ENCODE measurements at regions not wholly inside any gene's neighbourhood (a gene's known extent, or its start where the extent isn't known, plus 50 kb on each side); places are given as distances from the start of the nearest gene placed in this dataset.

GRCh38 chr7:18344536-18344935, 151.0 kb upstream of the HDAC9 start:
- no peak for TF ChIP-seq POLR2A (IDR thresholded peaks at IDR 0.05; ENCODE audit: low read depth, low read length)
- TF ChIP-seq SPI1 (IDR thresholded peaks at IDR 0.05; ENCODE audit: low read depth, low read length), result no peak
- no peak for TF ChIP-seq TAF1 (IDR thresholded peaks at IDR 0.05; ENCODE audit: low read depth, low read length)
- TF ChIP-seq POLR2AphosphoS5 (IDR thresholded peaks at IDR 0.05; ENCODE audit: low read depth, low read length), result no peak
- no peak for TF ChIP-seq PAX5 (IDR thresholded peaks at IDR 0.05; ENCODE audit: insufficient read depth, low read length, severe bottlenecking)

All from GM12891 (cell line).